ENCODE measurements at regions not wholly inside any gene's neighbourhood (a gene's known extent, or its start where the extent isn't known, plus 50 kb on each side); places are given as distances from the start of the nearest gene placed in this dataset.
"Not testable (repeated sequence)": the region's sequence is repeated elsewhere in the genome, so short reads cannot be mapped to it uniquely, and the experiment has no call there.

DNA sequence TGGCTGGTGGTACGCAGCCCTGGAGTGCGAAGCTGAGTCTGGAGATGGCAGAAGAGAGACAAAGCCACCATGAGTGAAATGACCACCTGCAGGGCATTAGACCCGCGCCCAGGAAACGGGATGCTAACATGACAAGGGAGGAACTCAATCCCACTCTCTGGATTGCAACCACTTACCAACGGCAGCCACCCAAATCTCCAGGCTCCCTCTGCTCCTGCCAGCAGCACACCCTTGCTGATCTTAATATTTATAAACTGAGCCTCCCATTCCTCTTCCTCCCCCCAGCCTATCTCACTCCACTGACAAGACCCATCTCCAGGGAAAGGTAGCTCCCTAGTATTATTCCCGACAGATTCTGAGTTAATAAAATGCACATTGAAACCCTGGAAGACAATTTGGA, 1508.8 kb downstream of the FOXD4L5 start:
- TF ChIP-seq, protein P1, sequence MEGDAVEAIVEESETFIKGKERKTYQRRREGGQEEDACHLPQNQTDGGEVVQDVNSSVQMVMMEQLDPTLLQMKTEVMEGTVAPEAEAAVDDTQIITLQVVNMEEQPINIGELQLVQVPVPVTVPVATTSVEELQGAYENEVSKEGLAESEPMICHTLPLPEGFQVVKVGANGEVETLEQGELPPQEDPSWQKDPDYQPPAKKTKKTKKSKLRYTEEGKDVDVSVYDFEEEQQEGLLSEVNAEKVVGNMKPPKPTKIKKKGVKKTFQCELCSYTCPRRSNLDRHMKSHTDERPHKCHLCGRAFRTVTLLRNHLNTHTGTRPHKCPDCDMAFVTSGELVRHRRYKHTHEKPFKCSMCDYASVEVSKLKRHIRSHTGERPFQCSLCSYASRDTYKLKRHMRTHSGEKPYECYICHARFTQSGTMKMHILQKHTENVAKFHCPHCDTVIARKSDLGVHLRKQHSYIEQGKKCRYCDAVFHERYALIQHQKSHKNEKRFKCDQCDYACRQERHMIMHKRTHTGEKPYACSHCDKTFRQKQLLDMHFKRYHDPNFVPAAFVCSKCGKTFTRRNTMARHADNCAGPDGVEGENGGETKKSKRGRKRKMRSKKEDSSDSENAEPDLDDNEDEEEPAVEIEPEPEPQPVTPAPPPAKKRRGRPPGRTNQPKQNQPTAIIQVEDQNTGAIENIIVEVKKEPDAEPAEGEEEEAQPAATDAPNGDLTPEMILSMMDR (IDR thresholded peaks at IDR 0.05) = not testable (repeated sequence)
- not testable (repeated sequence) for TF ChIP-seq POLR2A (IDR thresholded peaks at IDR 0.05)

All from thyroid gland (tissue), 4 donors.